ENCODE measurements at regions not wholly inside any gene's neighbourhood (a gene's known extent, or its start where the extent isn't known, plus 50 kb on each side); places are given as distances from the start of the nearest gene placed in this dataset.

DNA sequence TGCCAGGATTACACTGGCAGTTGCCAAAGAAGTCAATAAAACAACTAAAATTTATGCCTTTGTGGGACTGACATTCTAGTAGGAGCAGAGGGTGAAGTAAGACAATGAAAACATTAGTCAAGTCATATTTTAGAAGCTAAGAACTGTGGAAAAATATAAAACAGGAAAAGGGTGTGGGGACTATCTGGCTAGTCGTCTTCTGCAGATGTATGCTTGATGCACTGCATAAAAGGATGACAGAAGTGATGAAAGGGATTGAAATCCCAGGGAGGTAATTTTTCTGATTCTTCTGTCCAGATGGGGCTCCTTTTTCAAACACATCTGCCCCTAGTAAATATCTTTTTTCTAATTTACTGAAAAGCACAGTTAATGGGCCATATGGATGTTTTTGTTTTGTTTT lies 706.3 kb downstream of the ADGRL2 start:
- Histone ChIP-seq H3K9me3 (ENCODE audit: low read depth, low read length) (no peaks in the 10 kb centered on the region), H3K4me1 (ENCODE audit: insufficient read depth, low read length) (no peaks in the 10 kb centered on the region), H3K79me2 (ENCODE audit: insufficient read depth, low read length) (no peaks in the 10 kb centered on the region), H3K36me3 (ENCODE audit: insufficient read depth, low read length) (no peaks in the 10 kb centered on the region), H3K27ac (ENCODE audit: low read depth, low read length) (no peak overlapping the region), H3K4me3 (ENCODE audit: insufficient read depth, low read length) (no peak overlapping the region), H3K4me2 (ENCODE audit: insufficient read depth, low read length) (no peak overlapping the region), H4K20me1 (ENCODE audit: insufficient read depth, low read length) (no peaks in the 10 kb centered on the region), H2AFZ (ENCODE audit: low read length) (no peak overlapping the region), H3K27me3 (ENCODE audit: insufficient read depth, low read length) (no peaks in the 10 kb centered on the region)
- TF ChIP-seq, protein P1, sequence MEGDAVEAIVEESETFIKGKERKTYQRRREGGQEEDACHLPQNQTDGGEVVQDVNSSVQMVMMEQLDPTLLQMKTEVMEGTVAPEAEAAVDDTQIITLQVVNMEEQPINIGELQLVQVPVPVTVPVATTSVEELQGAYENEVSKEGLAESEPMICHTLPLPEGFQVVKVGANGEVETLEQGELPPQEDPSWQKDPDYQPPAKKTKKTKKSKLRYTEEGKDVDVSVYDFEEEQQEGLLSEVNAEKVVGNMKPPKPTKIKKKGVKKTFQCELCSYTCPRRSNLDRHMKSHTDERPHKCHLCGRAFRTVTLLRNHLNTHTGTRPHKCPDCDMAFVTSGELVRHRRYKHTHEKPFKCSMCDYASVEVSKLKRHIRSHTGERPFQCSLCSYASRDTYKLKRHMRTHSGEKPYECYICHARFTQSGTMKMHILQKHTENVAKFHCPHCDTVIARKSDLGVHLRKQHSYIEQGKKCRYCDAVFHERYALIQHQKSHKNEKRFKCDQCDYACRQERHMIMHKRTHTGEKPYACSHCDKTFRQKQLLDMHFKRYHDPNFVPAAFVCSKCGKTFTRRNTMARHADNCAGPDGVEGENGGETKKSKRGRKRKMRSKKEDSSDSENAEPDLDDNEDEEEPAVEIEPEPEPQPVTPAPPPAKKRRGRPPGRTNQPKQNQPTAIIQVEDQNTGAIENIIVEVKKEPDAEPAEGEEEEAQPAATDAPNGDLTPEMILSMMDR (IDR thresholded peaks at IDR 0.05; ENCODE audit: extremely low read depth, low read depth, low read length), result no peak
- DNase-seq (ENCODE audit: insufficient read length, low spot score, missing footprints), result no peak

DNA sequence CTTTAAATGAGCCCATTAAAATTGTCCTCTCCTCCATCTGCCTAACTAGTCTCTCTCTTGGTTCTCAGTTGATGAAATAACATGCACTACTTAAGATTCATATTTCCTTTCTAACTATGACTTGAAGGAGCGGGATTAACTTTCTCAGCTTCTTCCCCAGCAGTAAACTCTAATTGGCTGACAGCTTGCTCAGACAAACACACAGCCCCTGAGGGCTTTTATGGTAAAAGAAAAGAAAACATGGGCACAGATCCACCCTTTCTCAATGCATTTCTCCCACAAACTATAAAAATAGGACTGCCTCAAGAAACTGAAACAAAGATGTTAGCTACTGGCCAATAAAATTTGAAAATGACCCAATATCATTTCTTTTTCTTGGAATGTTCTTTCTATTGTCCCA lies 703.1 kb downstream of the ADGRL2 start:
- Histone ChIP-seq H3K4me3 (ENCODE audit: insufficient read depth, low read length) (no peak overlapping the region), H3K9me3 (ENCODE audit: low read depth, low read length) (no peaks in the 10 kb centered on the region), H3K4me1 (ENCODE audit: insufficient read depth, low read length) (no peaks in the 10 kb centered on the region), H3K36me3 (ENCODE audit: insufficient read depth, low read length) (no peaks in the 10 kb centered on the region), H3K27me3 (ENCODE audit: insufficient read depth, low read length) (no peaks in the 10 kb centered on the region), H3K79me2 (ENCODE audit: insufficient read depth, low read length) (no peaks in the 10 kb centered on the region), H3K27ac (ENCODE audit: low read depth, low read length) (no peak overlapping the region), H3K4me2 (ENCODE audit: insufficient read depth, low read length) (no peak overlapping the region), H2AFZ (ENCODE audit: low read length) (no peak overlapping the region), H4K20me1 (ENCODE audit: insufficient read depth, low read length) (no peaks in the 10 kb centered on the region)
- TF ChIP-seq, protein P1 (IDR thresholded peaks at IDR 0.05; ENCODE audit: extremely low read depth, low read depth, low read length), result no peak
- DNase-seq (ENCODE audit: insufficient read length, low spot score, missing footprints), result no peak

DNA sequence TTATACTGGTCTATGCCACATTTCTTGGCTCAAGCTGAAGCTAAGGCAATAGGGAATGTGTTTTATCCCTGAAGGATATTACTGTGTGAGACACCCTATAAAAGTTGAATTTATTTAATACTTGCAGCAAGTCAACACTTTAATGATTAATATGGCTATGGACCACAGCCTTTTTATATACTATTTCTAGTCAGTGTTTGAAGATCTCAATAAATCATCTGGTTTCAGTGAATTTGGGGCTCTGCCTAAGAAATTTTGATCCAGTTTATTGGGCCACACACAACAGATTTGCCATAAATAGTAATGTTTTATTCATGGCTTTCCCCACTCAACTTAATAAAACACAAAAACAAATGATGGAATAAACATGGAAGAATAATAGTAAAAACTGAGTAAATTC lies 698.3 kb downstream of the ADGRL2 start:
- peaks cover 2% of the 10 kb centered on the region for H3K9me3 ChIP-seq (ENCODE audit: low read depth, low read length)
- TF ChIP-seq, protein P1 (IDR thresholded peaks at IDR 0.05; ENCODE audit: extremely low read depth, low read depth, low read length), result no peak
- H3K4me2 ChIP-seq (ENCODE audit: insufficient read depth, low read length), result no peak overlapping the region
- H3K27ac ChIP-seq (ENCODE audit: low read depth, low read length), result no peak overlapping the region
- no peaks in the 10 kb centered on the region for H3K36me3 ChIP-seq (ENCODE audit: insufficient read depth, low read length)
- no peaks in the 10 kb centered on the region for H3K27me3 ChIP-seq (ENCODE audit: insufficient read depth, low read length)
- no peaks in the 10 kb centered on the region for H3K79me2 ChIP-seq (ENCODE audit: insufficient read depth, low read length)
- DNase-seq (ENCODE audit: insufficient read length, low spot score, missing footprints), result no peak
- no peaks in the 10 kb centered on the region for H3K4me1 ChIP-seq (ENCODE audit: insufficient read depth, low read length)
- no peak overlapping the region for H3K4me3 ChIP-seq (ENCODE audit: insufficient read depth, low read length)
- no peaks in the 10 kb centered on the region for H4K20me1 ChIP-seq (ENCODE audit: insufficient read depth, low read length)
- no peak overlapping the region for H2AFZ ChIP-seq (ENCODE audit: low read length)

DNA sequence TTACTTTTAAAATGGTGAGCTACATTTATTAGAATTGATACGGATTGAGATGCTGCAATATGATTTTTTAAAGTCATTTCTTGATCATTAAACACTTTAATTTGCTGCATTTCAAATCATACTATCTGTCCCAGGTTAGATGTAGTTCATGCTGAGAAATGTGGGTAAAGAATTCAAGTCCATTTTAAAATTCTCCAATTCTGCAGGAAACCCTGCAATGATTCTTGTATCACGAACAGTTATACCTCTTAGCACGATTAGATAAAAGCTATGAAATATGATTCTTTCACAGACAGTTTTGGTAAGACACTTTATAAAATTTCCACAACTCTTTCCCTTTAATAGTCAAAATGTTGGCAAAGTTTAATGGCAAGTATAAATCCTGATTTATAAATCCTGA lies 693.4 kb downstream of the ADGRL2 start:
- peaks cover 2% of the 10 kb centered on the region for H3K9me3 ChIP-seq (ENCODE audit: low read depth, low read length)
- no peak overlapping the region for H3K4me3 ChIP-seq (ENCODE audit: insufficient read depth, low read length)
- no peak for DNase-seq (ENCODE audit: insufficient read length, low spot score, missing footprints)
- TF ChIP-seq, protein P1 (IDR thresholded peaks at IDR 0.05; ENCODE audit: extremely low read depth, low read depth, low read length), result no peak
- H3K4me1 ChIP-seq (ENCODE audit: insufficient read depth, low read length), result no peaks in the 10 kb centered on the region
- H3K27ac ChIP-seq (ENCODE audit: low read depth, low read length), result no peak overlapping the region
- no peaks in the 10 kb centered on the region for H3K36me3 ChIP-seq (ENCODE audit: insufficient read depth, low read length)
- H3K4me2 ChIP-seq (ENCODE audit: insufficient read depth, low read length), result no peak overlapping the region
- no peaks in the 10 kb centered on the region for H4K20me1 ChIP-seq (ENCODE audit: insufficient read depth, low read length)
- no peak overlapping the region for H2AFZ ChIP-seq (ENCODE audit: low read length)
- H3K27me3 ChIP-seq (ENCODE audit: insufficient read depth, low read length), result no peaks in the 10 kb centered on the region
- no peaks in the 10 kb centered on the region for H3K79me2 ChIP-seq (ENCODE audit: insufficient read depth, low read length)
